BLaER1 treated with 17β-estradiol and CSF1 and Interleukin-3, amounts not matched to agents 10 nM and 100 nM (cell line): ENCODE measurements at regions not wholly inside any gene's neighbourhood (a gene's known extent, or its start where the extent isn't known, plus 50 kb on each side); places are given as distances from the start of the nearest gene placed in this dataset.
A peak's percentile ranks its signal among the peaks of the same experiment; 100 is the strongest.
"Not testable (repeated sequence)": the region's sequence is repeated elsewhere in the genome, so short reads cannot be mapped to it uniquely, and the experiment has no call there.

Experiments used
- H3K27ac ChIP-seq, 11 experiments: shearing (Covaris generic); formaldehyde crosslinking; 2 replicates each; pipeline ENCODE4 v1.8.1; 2022
- H3K27me3 ChIP-seq, 11 experiments: shearing (Covaris generic); formaldehyde crosslinking; 2 replicates each; pipeline ENCODE4 v1.8.1; 2022
- H3K36me3 ChIP-seq, 11 experiments: shearing (Covaris generic); formaldehyde crosslinking; 2 replicates each; pipeline ENCODE4 v1.8.1; 2022
- H3K4me1 ChIP-seq, 10 experiments: shearing (Covaris generic); formaldehyde crosslinking; 2 replicates each; pipeline ENCODE4 v1.8.1; 2022
- H3K4me2 ChIP-seq, 11 experiments: shearing (Covaris generic); formaldehyde crosslinking; 2 replicates each; pipeline ENCODE4 v1.8.1; 2022
- H3K4me3 ChIP-seq, 10 experiments: shearing (Covaris generic); formaldehyde crosslinking; 2 replicates each; pipeline ENCODE4 v1.8.1; 2022
- H3K9ac ChIP-seq, 11 experiments: shearing (Covaris generic); formaldehyde crosslinking; 2 replicates each; pipeline ENCODE4 v1.8.1; 2022
- H3K9me3 ChIP-seq, 11 experiments: shearing (Covaris generic); formaldehyde crosslinking; replicated peaks in 1 of 11; 2 replicates each; pipeline ENCODE4 v1.8.1; 2022
- H4K20me1 ChIP-seq, 11 experiments: shearing (Covaris generic); formaldehyde crosslinking; 2 replicates each; pipeline ENCODE4 v1.8.1; 2022
- Cebpa-rat ChIP-seq, 11 experiments: shearing (Covaris generic); IDR thresholded peaks; 2 replicates each; pipeline ENCODE4 v1.8.1; 2022

DNA sequence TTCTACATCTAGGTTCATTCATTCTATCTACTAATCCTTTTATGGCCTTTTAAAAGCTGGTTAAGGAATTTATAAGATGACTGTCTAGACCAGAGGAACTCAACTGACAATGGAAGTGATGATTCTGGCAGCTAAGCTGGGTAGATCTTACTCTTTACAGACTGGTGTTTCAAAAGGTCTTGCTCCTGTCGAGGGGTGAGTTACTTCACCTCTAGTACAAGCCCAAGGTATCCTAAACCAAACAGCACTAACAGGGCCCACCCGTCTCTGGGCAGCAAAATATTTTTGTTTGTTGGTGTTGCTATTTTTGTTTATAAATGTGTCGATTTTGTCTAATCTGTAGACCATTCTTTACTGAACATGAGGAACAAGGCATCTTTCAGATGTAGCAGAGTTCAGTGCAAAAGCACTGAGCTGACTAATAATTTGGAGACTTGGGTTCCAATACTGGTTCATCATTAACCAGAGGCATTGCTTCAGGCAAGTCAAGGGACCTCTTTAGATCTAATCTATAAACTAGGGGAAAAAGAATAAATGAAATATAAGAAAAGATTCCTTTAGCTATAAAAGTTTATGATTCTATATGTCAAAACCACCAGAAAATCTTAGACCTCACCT, 90.3 kb upstream of the FRG1 start:
- no peak for TF ChIP-seq Cebpa-rat (IDR thresholded peaks at IDR 0.05)

GRCh38 chr4:189858435-189858834, 82.2 kb upstream of the FRG1 start:
- Histone ChIP-seq H3K9ac (no peak overlapping the region), H4K20me1 (no peaks in the 10 kb centered on the region), H3K4me1 (peaks cover 0 to 7% (median 6%) of the 10 kb centered on the region in 10 experiments; a peak in 12 of 20 replicates), H3K36me3 (no peaks in the 10 kb centered on the region), H3K27me3 (no peaks in the 10 kb centered on the region), H3K4me2 (peak overlapping the region in 8 of 11 experiments; percentile 4 to 43 (median 27); a peak in 11 of 22 replicates), H3K27ac (no peak overlapping the region), H3K9me3 (peaks cover 5 to 18% (median 13%) of the 10 kb centered on the region in 11 experiments; a peak in 14 of 22 replicates), H3K4me3 (no peak overlapping the region)
- no peak for TF ChIP-seq Cebpa-rat (IDR thresholded peaks at IDR 0.05)

More for the DNA sequence above, 90.3 kb upstream of the FRG1 start:
- Histone ChIP-seq H3K4me3 (no peak overlapping the region), H3K9ac (no peak overlapping the region), H3K36me3 (no peaks in the 10 kb centered on the region), H3K9me3 (peaks cover 25 to 45% (median 34%) of the 10 kb centered on the region in 11 experiments), H4K20me1 (no peaks in the 10 kb centered on the region), H3K27me3 (no peaks in the 10 kb centered on the region), H3K27ac (no peak overlapping the region), H3K4me1 (no peaks in the 10 kb centered on the region), H3K4me2 (no peak overlapping the region)

DNA sequence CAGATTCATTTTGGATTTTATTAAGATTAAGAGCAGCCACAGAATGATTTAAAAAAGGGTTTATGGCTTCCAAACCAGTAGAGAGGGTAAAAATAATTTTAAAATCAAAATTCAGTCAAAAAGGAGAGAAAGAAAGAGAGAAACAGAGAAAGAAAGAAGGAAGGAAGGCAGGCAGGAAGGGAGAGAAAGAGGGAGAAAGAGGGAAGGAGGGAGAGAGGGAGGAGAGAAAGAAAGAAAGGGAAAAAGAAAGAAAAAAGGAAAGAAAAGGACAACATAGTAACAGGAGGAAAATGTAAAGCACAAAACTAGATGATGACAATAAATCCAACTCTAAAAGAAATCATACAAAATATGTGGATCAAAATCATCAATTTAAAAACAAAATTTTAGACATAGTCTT, 79.6 kb upstream of the FRG1 start:
- Histone ChIP-seq H3K9me3 (no peaks in the 10 kb centered on the region), H3K9ac (no peak overlapping the region), H3K4me3 (no peak overlapping the region), H4K20me1 (no peaks in the 10 kb centered on the region), H3K27me3 (no peaks in the 10 kb centered on the region), H3K4me2 (no peak overlapping the region), H3K4me1 (peaks cover 0 to 7% (median 6%) of the 10 kb centered on the region in 10 experiments; a peak in 12 of 20 replicates), H3K27ac (no peak overlapping the region), H3K36me3 (no peaks in the 10 kb centered on the region)
- TF ChIP-seq Cebpa-rat (IDR thresholded peaks at IDR 0.05): no peak

DNA sequence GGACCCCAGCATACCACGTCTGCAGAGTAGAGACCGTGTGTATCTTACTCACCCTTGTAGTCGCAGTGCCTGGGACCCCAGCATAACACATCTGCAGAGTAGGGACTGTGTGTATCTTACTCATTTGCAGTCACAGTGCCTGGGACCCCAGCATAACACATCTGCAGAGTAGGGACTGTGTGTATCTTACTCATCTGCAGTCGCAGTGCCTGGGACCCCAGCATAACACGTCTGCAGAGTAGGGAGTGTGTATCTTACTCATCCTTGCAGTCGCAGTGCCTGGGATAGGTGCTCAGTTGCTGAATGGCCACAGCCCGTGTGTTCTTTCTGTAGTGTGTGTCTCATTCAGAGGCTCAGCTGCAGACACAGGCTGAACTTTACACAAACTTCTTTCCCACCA, 71.4 kb upstream of the FRG1 start:
- Histone ChIP-seq H3K36me3 (no peaks in the 10 kb centered on the region), H3K27me3 (no peaks in the 10 kb centered on the region), H3K4me3 (no peak overlapping the region), H3K9ac (no peak overlapping the region), H3K4me2 (no peak overlapping the region), H3K9me3 (no peaks in the 10 kb centered on the region), H3K27ac (no peak overlapping the region), H3K4me1 (no peaks in the 10 kb centered on the region), H4K20me1 (no peaks in the 10 kb centered on the region)
- no peak for TF ChIP-seq Cebpa-rat (IDR thresholded peaks at IDR 0.05)

DNA sequence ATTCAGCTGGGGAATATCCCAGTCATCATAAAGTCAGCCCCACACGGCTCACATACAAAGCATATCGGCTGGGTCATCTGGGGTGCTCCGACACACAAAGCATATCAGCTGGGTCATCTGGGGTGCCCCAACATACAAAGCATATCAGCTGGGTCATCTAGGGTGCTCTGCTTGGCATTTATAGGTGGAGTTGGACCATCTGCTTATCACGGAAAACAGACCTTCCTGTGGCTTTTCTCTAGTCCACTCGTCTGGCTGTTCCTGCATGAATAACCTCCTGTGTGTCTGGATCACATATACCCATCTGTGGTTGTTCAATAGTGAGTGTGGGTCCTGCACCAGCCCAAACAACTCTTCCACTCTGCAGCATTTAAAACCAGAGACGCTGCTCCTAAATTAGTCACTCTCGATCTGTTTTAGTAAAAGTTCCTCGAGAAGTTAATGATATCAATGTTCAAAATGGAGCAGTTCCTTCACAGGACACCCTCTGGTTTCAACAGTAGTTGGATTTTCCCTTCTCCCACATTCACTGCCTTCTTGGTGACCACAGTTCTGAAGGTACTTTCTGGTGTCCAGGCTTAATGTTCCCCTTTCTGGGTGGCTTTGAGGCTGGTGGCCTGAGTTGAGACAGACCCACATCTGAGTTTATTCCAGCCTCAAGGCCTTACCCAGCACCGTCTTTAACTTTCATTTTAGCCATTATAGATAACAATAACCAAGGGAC, 70.0 kb upstream of the FRG1 start:
- no peak overlapping the region for H3K9ac ChIP-seq

DNA sequence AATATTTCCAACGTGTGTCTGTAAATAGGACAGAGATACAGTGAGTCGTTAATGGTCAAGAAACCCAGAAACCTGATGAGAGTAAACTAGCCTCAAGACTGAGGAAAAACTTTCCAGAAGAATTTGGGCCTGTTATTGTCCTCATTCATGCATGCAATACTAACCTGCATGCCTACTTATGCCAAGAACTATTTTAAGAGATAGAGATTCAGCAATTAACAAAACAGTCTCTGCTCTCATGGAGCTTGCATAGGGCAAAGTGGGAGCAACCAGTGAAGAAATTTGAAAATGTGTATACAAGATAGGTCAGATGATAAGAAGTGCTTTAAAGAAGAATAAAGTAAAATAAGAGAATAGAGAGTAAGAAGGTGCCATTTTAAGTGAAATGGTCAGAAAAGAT, 66.1 kb upstream of the FRG1 start:
- no peaks in the 10 kb centered on the region for H4K20me1 ChIP-seq
- H3K4me3 ChIP-seq: no peak overlapping the region
- no peaks in the 10 kb centered on the region for H3K27me3 ChIP-seq
- no peaks in the 10 kb centered on the region for H3K4me1 ChIP-seq
- H3K9ac ChIP-seq: no peak overlapping the region
- no peaks in the 10 kb centered on the region for H3K9me3 ChIP-seq
- H3K4me2 ChIP-seq: no peak overlapping the region
- H3K36me3 ChIP-seq: no peaks in the 10 kb centered on the region
- H3K27ac ChIP-seq: no peak overlapping the region
- no peak for TF ChIP-seq Cebpa-rat (IDR thresholded peaks at IDR 0.05)

More for the DNA sequence above, 70.0 kb upstream of the FRG1 start:
- H3K4me2 ChIP-seq: no peak overlapping the region
- no peaks in the 10 kb centered on the region for H3K27me3 ChIP-seq
- H3K36me3 ChIP-seq: no peaks in the 10 kb centered on the region
- no peak for TF ChIP-seq Cebpa-rat (IDR thresholded peaks at IDR 0.05)
- H3K4me1 ChIP-seq: no peaks in the 10 kb centered on the region
- no peaks in the 10 kb centered on the region for H3K9me3 ChIP-seq
- H3K27ac ChIP-seq: no peak overlapping the region
- no peaks in the 10 kb centered on the region for H4K20me1 ChIP-seq
- no peak overlapping the region for H3K4me3 ChIP-seq

DNA sequence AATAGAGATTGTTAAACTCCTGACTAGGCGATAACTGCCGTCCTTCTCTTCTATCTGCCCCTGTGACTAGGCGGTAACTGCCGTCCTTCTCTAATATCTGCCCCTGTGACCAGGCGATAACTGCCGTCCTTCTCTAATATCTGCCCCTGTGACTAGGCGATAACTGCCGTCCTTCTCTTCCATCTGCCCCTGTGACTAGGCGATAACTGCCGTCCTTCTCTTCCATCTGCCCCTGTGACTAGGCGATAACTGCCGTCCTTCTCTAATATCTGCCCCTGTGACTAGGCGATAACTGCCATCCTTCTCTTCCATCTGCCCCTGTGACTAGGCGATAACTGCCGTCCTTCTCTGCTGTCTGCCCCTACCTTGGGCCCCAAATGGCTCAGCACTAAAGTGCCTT, 59.5 kb upstream of the FRG1 start:
- not testable (repeated sequence) for H3K4me2 ChIP-seq, H3K27me3 ChIP-seq, H3K27ac ChIP-seq, H3K9me3 ChIP-seq, H3K36me3 ChIP-seq, H3K4me1 ChIP-seq, H3K9ac ChIP-seq, H3K4me3 ChIP-seq, H4K20me1 ChIP-seq

- not testable (repeated sequence) for H3K36me3 ChIP-seq, H3K4me3 ChIP-seq, H3K4me2 ChIP-seq, H3K27me3 ChIP-seq, H3K9ac ChIP-seq, H3K27ac ChIP-seq, H4K20me1 ChIP-seq, H3K4me1 ChIP-seq
- H3K9me3 ChIP-seq: peaks cover 21 to 29% (median 24%) of the 10 kb centered on the region in 11 experiments
Measured at GRCh38 chr4:189888407-189888806, 52.3 kb upstream of the FRG1 start.
